ENCODE measurements at regions not wholly inside any gene's neighbourhood (a gene's known extent, or its start where the extent isn't known, plus 50 kb on each side); places are given as distances from the start of the nearest gene placed in this dataset.

- H4K20me1 ChIP-seq (ENCODE audit: insufficient read depth, low read length, poor library complexity, severe bottlenecking), result no peaks in the 10 kb centered on the region
- H3K36me3 ChIP-seq (ENCODE audit: insufficient read depth, low read length), result no peaks in the 10 kb centered on the region
- H3K9ac ChIP-seq (ENCODE audit: low read depth, low read length, poor library complexity, severe bottlenecking), result no peak overlapping the region
- no peak overlapping the region for H3K4me3 ChIP-seq (ENCODE audit: low read length, poor library complexity, severe bottlenecking)
- H3K79me2 ChIP-seq (ENCODE audit: insufficient read depth, low read length), result no peaks in the 10 kb centered on the region
- no peak overlapping the region for H3K4me2 ChIP-seq (ENCODE audit: low read depth, low read length, poor library complexity, severe bottlenecking)
- no peak for TF ChIP-seq EZH2phosphoT487 (IDR thresholded peaks at IDR 0.05; ENCODE audit: borderline replicate concordance)
- no peak for TF ChIP-seq CTCF (conservative IDR thresholded peaks at IDR 0.05; ENCODE audit: low read length)
- H3K9me2 ChIP-seq (replicated peaks; ENCODE audit: low read depth, low read length), result no peaks in the 10 kb centered on the region
- no peaks in the 10 kb centered on the region for H3K9me3 ChIP-seq (ENCODE audit: insufficient read depth, low read depth, low read length)
- no peaks in the 10 kb centered on the region for H3F3A ChIP-seq (ENCODE audit: low read depth)
- H3K27me3 ChIP-seq (ENCODE audit: insufficient read depth, low read length, poor library complexity, severe bottlenecking), result no peaks in the 10 kb centered on the region
- no peaks in the 10 kb centered on the region for H3K4me1 ChIP-seq (ENCODE audit: insufficient read depth, low read length, poor library complexity, severe bottlenecking)
- no peak overlapping the region for H2AFZ ChIP-seq (ENCODE audit: low read length)
Measured at GRCh38 chr11:15835788-15836411, 520.4 kb downstream of the SOX6 start.

- Histone ChIP-seq H3K4me3 (ENCODE audit: low read length, poor library complexity, severe bottlenecking) (no peak overlapping the region), H3K79me2 (ENCODE audit: insufficient read depth, low read length) (no peaks in the 10 kb centered on the region)
- TF ChIP-seq EZH2phosphoT487 (IDR thresholded peaks at IDR 0.05; ENCODE audit: borderline replicate concordance) (no peak), CTCF (conservative IDR thresholded peaks at IDR 0.05; ENCODE audit: low read length) (no peak)
Measured at GRCh38 chr11:15836795-15837194, 519.6 kb downstream of the SOX6 start.

GRCh38 chr11:15837901-15838489 lies 518.4 kb downstream of the SOX6 start:
- Histone ChIP-seq H4K20me1 (ENCODE audit: insufficient read depth, low read length, poor library complexity, severe bottlenecking) (no peaks in the 10 kb centered on the region), H3K79me2 (ENCODE audit: insufficient read depth, low read length) (no peaks in the 10 kb centered on the region), H3K9me3 (ENCODE audit: insufficient read depth, low read depth, low read length) (no peaks in the 10 kb centered on the region), H3K27me3 (ENCODE audit: insufficient read depth, low read length, poor library complexity, severe bottlenecking) (no peaks in the 10 kb centered on the region), H3K9ac (ENCODE audit: low read depth, low read length, poor library complexity, severe bottlenecking) (no peak overlapping the region), H3K36me3 (ENCODE audit: insufficient read depth, low read length) (no peaks in the 10 kb centered on the region), H3K4me1 (ENCODE audit: insufficient read depth, low read length, poor library complexity, severe bottlenecking) (no peaks in the 10 kb centered on the region), H3K4me3 (ENCODE audit: low read length, poor library complexity, severe bottlenecking) (no peak overlapping the region), H2AFZ (ENCODE audit: low read length) (no peak overlapping the region), H3K4me2 (ENCODE audit: low read depth, low read length, poor library complexity, severe bottlenecking) (no peak overlapping the region), H3K9me2 (replicated peaks; ENCODE audit: low read depth, low read length) (no peaks in the 10 kb centered on the region), H3F3A (ENCODE audit: low read depth) (no peaks in the 10 kb centered on the region)
- TF ChIP-seq EZH2phosphoT487 (IDR thresholded peaks at IDR 0.05; ENCODE audit: borderline replicate concordance), result no peak
- no peak for TF ChIP-seq CTCF (conservative IDR thresholded peaks at IDR 0.05; ENCODE audit: low read length)

More at GRCh38 chr11:15836795-15837194, 519.6 kb downstream of the SOX6 start:
- Histone ChIP-seq H2AFZ (ENCODE audit: low read length) (no peak overlapping the region), H4K20me1 (ENCODE audit: insufficient read depth, low read length, poor library complexity, severe bottlenecking) (no peaks in the 10 kb centered on the region), H3K4me2 (ENCODE audit: low read depth, low read length, poor library complexity, severe bottlenecking) (no peak overlapping the region), H3K27me3 (ENCODE audit: insufficient read depth, low read length, poor library complexity, severe bottlenecking) (no peaks in the 10 kb centered on the region), H3K9ac (ENCODE audit: low read depth, low read length, poor library complexity, severe bottlenecking) (no peak overlapping the region), H3K9me2 (replicated peaks; ENCODE audit: low read depth, low read length) (no peaks in the 10 kb centered on the region), H3F3A (ENCODE audit: low read depth) (no peaks in the 10 kb centered on the region), H3K4me1 (ENCODE audit: insufficient read depth, low read length, poor library complexity, severe bottlenecking) (no peaks in the 10 kb centered on the region), H3K9me3 (ENCODE audit: insufficient read depth, low read depth, low read length) (no peaks in the 10 kb centered on the region), H3K36me3 (ENCODE audit: insufficient read depth, low read length) (no peaks in the 10 kb centered on the region)
